HL-60 (cell line): ENCODE measurements at regions not wholly inside any gene's neighbourhood (a gene's known extent, or its start where the extent isn't known, plus 50 kb on each side); places are given as distances from the start of the nearest gene placed in this dataset.

Experiments used
- DNase-seq, 2 experiments: peaks; one replicate each; pipeline ENCODE4 v3.0.0-alpha.2; 2010 to 2020; ENCODE audit warnings: low read depth in 1 of 2, low spot score in 1 of 2
- H3K27ac ChIP-seq: fragments of 250-450 bp; sonication (Bioruptor Pico); replicated peaks from 2 replicates; pipeline ENCODE4 v1.5.1; 2020; ENCODE audit warnings: mild to moderate bottlenecking, moderate library complexity
- H3K27me3 ChIP-seq: fragments of 250-450 bp; sonication (Bioruptor Pico); 2 replicates; pipeline ENCODE4 v1.5.1; 2021; ENCODE audit warnings: mild to moderate bottlenecking, moderate library complexity; ENCODE audit not compliant: insufficient read depth, poor library complexity, severe bottlenecking
- H3K4me3 ChIP-seq: replicated peaks from 2 replicates; pipeline ENCODE4 v1.5.1; 2011; ENCODE audit warnings: mild to moderate bottlenecking, control low read depth, low read length; ENCODE audit not compliant: insufficient read depth
- CTCF ChIP-seq: IDR thresholded peaks from one replicate; pipeline ENCODE4 v1.5.1; 2011; ENCODE audit warnings: low read length, control low read depth, inconsistent platforms; ENCODE audit not compliant: insufficient read depth
- GABPA ChIP-seq: IDR thresholded peaks from 2 replicates; pipeline ENCODE4 v1.6.1; 2012; ENCODE audit warnings: low read depth
- POLR2AphosphoS5 ChIP-seq: IDR thresholded peaks from 2 replicates; pipeline ENCODE4 v1.6.1; 2012; ENCODE audit warnings: low read depth
- REST ChIP-seq: IDR thresholded peaks from 2 replicates; pipeline ENCODE4 v1.6.1; 2012; ENCODE audit warnings: low read depth; ENCODE audit not compliant: insufficient replicate concordance
- SPI1 ChIP-seq: IDR thresholded peaks from 2 replicates; pipeline ENCODE4 v1.6.1; 2012; ENCODE audit warnings: low read depth, mild to moderate bottlenecking, borderline replicate concordance

- H3K4me3 ChIP-seq, result no peak overlapping the region
- no peak for DNase-seq
- no peak for TF ChIP-seq SPI1
- TF ChIP-seq REST, result no peak
- no peak for TF ChIP-seq GABPA
- no peak for TF ChIP-seq POLR2AphosphoS5
- TF ChIP-seq CTCF, result no peak
- H3K27me3 ChIP-seq, result no peaks in the 10 kb centered on the region
- no peak overlapping the region for H3K27ac ChIP-seq
These were observed 100.2 kb downstream of the DISP1 start for GRCh38 chr1:222914861-222915632.

GRCh38 chr1:222916100-222916499 is 101.3 kb downstream of the DISP1 start:
- DNase-seq, result no peak
- TF ChIP-seq POLR2AphosphoS5 (no peak), CTCF (no peak), SPI1 (no peak), REST (no peak)
- Histone ChIP-seq H3K27ac (no peak overlapping the region), H3K27me3 (no peaks in the 10 kb centered on the region), H3K4me3 (no peak overlapping the region)

- Histone ChIP-seq H3K27ac (no peak overlapping the region), H3K4me3 (no peak overlapping the region), H3K27me3 (no peaks in the 10 kb centered on the region)
- no peak for DNase-seq
- TF ChIP-seq SPI1, result no peak
- TF ChIP-seq CTCF, result no peak
- TF ChIP-seq REST, result no peak
- TF ChIP-seq POLR2AphosphoS5, result no peak
These were observed 104.1 kb downstream of the DISP1 start for GRCh38 chr1:222918801-222919477.
